ENCODE measurements at regions not wholly inside any gene's neighbourhood (a gene's known extent, or its start where the extent isn't known, plus 50 kb on each side); places are given as distances from the start of the nearest gene placed in this dataset.

DNA sequence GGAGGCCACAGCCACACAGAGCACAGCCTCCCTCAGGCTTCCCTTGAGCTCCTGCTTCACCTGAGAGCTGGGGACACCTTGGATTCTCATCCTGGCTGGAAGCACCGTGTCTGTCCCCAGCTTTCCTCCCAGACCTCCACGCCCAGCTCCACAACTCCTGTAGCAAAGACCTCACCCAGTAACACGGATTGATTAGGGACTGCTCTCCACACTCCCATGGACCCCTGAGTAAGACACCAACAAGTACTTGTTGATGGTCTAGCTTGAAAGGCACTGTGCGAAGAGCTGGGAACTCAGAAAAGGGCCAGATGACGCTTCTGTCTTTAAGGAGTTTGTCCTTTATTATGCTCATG lies 109.6 kb downstream of the DLL1 start:
- H3K4me1 ChIP-seq (ENCODE audit: control insufficient read depth in 1 of 2, insufficient read depth in 1 of 2, low read depth in 1 of 2, low read length in 1 of 2): no peaks in the 10 kb centered on the region
- TF ChIP-seq, protein P1, sequence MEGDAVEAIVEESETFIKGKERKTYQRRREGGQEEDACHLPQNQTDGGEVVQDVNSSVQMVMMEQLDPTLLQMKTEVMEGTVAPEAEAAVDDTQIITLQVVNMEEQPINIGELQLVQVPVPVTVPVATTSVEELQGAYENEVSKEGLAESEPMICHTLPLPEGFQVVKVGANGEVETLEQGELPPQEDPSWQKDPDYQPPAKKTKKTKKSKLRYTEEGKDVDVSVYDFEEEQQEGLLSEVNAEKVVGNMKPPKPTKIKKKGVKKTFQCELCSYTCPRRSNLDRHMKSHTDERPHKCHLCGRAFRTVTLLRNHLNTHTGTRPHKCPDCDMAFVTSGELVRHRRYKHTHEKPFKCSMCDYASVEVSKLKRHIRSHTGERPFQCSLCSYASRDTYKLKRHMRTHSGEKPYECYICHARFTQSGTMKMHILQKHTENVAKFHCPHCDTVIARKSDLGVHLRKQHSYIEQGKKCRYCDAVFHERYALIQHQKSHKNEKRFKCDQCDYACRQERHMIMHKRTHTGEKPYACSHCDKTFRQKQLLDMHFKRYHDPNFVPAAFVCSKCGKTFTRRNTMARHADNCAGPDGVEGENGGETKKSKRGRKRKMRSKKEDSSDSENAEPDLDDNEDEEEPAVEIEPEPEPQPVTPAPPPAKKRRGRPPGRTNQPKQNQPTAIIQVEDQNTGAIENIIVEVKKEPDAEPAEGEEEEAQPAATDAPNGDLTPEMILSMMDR (IDR thresholded peaks at IDR 0.05): no peak
- H3K9me3 ChIP-seq: no peaks in the 10 kb centered on the region
- H3K4me3 ChIP-seq (ENCODE audit: low read depth in 1 of 2, low read length in 1 of 2): no peak overlapping the region
- H3K27me3 ChIP-seq: no peaks in the 10 kb centered on the region
- no peak overlapping the region for H3K27ac ChIP-seq
- H3K36me3 ChIP-seq: no peaks in the 10 kb centered on the region

DNA sequence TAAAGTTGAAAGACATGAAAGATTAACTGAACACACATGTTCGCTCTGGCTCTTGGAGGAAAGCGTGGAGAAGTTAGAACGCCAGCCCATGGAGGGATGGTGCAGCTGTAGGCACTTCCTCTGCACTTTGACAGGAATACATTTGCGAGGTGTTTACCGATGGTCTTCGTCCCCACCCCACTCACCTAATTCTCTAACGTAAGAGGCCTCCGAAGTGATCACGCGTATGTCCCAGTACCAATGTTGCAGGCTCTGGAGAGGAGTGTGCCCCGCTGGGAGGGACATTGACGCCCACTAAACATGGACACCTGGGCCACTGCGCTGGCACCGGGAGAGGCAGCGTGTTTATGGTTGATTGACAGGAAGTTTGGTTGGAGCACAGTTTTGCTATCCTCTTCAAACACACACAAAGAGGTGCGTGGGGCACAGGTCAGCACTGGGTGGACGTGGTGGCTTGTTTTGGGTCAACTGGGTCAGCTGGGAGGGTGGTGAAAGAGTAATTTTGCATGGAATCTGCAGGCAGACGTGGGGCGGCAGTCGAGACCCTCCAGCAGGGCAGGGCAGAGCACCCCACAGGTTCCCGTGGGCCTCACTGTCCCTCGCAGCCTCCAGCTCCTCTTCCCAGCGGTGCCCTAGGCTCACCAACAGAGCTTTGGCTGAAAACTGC lies 110.1 kb downstream of the DLL1 start:
- no peaks in the 10 kb centered on the region for H3K27me3 ChIP-seq
- no peaks in the 10 kb centered on the region for H3K9me3 ChIP-seq
- no peaks in the 10 kb centered on the region for H3K4me1 ChIP-seq (ENCODE audit: control insufficient read depth in 1 of 2, insufficient read depth in 1 of 2, low read depth in 1 of 2, low read length in 1 of 2)
- no peak overlapping the region for H3K4me3 ChIP-seq (ENCODE audit: low read depth in 1 of 2, low read length in 1 of 2)
- no peaks in the 10 kb centered on the region for H3K36me3 ChIP-seq
- H3K27ac ChIP-seq: no peak overlapping the region
- TF ChIP-seq, protein P1 (IDR thresholded peaks at IDR 0.05): no peak

DNA sequence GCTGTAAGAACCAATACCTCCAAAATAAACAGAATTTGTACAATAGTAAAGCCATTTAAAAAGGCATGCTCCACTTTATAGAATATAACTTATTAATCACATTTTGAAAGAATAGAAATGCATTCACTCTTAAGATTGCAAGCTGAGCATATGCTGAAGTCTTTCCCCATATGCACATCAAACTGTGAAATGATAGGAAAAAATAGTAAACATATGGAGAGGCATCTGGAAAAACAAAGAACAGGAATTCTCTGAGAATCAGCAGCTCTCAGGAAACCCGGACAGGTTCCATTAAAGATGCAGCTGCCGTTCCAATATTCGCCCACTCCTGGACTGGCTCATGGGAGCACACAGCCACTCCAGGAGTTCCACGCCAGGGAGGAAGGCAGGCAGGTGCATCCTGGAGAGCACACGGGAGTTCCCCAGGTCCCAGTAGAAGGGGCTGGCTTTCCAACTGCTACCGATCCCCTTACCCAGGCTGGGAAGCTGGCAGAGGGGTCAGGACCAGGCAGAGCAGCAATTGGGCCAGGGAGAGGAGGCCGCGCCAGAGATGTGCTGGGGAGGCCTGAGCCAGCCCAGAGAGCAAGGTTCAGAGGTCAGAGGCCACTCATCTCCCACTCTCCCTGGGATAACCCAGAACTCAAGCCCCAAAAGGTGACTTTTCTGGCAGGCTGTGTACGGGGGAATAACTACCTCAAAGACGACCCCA lies 111.1 kb downstream of the DLL1 start:
- TF ChIP-seq, protein P1 (IDR thresholded peaks at IDR 0.05): no peak
- Histone ChIP-seq H3K4me1 (ENCODE audit: control insufficient read depth in 1 of 2, insufficient read depth in 1 of 2, low read depth in 1 of 2, low read length in 1 of 2) (no peaks in the 10 kb centered on the region), H3K27me3 (no peaks in the 10 kb centered on the region), H3K27ac (no peak overlapping the region), H3K9me3 (no peaks in the 10 kb centered on the region), H3K4me3 (ENCODE audit: low read depth in 1 of 2, low read length in 1 of 2) (no peak overlapping the region), H3K36me3 (no peaks in the 10 kb centered on the region)

GRCh38 chr6:170178561-170179477 lies 112.1 kb downstream of the DLL1 start:
- TF ChIP-seq, protein P1 (IDR thresholded peaks at IDR 0.05): no peak
- H3K27me3 ChIP-seq: no peaks in the 10 kb centered on the region
- H3K27ac ChIP-seq: no peak overlapping the region
- H3K4me1 ChIP-seq (ENCODE audit: control insufficient read depth in 1 of 2, insufficient read depth in 1 of 2, low read depth in 1 of 2, low read length in 1 of 2): no peaks in the 10 kb centered on the region
- no peaks in the 10 kb centered on the region for H3K36me3 ChIP-seq
- H3K4me3 ChIP-seq (ENCODE audit: low read depth in 1 of 2, low read length in 1 of 2): no peak overlapping the region
- no peaks in the 10 kb centered on the region for H3K9me3 ChIP-seq

DNA sequence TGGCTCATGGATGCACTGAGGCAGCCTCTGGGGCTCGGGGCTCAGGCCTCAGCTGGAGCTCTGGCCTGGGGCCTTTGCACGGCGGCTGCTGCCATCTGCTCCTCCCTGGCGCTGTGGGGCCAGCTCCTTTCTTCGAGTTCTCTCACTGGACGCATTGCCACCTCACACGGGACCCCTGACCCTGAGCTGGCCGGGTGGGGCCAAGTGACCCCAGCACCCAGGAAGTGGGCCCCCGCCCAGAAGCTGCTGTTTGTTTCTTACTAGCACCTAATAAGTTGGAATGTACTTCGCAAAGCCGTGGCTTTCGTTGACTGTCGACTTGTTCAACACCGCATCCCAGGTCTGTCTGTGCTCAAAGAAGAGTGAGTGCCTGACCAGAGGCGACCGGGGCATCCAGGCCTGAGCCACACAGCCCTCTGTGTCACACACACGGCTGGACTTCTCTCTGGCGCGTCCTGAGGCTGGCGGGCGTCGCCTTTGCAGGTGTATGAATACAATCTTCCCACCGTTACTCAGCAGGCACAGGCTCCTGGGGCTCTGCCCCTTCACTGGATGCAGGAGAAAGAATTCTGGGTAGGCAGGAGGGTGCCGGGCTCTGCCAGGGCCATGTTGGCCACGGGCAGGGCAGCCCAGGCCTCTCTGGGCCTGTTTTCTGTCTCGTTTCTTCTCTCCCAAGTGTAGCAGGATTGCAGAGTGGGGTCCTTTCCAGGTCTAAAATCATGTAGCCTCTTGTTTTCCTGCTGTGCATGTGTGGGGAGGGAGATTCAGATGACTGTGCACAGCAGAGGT lies 112.9 kb downstream of the DLL1 start:
- H3K36me3 ChIP-seq: no peaks in the 10 kb centered on the region
- TF ChIP-seq, protein P1 (IDR thresholded peaks at IDR 0.05): no peak
- no peaks in the 10 kb centered on the region for H3K27me3 ChIP-seq
- no peak overlapping the region for H3K27ac ChIP-seq
- H3K9me3 ChIP-seq: no peaks in the 10 kb centered on the region
- no peak overlapping the region for H3K4me3 ChIP-seq (ENCODE audit: low read depth in 1 of 2, low read length in 1 of 2)
- H3K4me1 ChIP-seq (ENCODE audit: control insufficient read depth in 1 of 2, insufficient read depth in 1 of 2, low read depth in 1 of 2, low read length in 1 of 2): no peaks in the 10 kb centered on the region
